ENCODE measurements at regions not wholly inside any gene's neighbourhood (a gene's known extent, or its start where the extent isn't known, plus 50 kb on each side); places are given as distances from the start of the nearest gene placed in this dataset.

DNA sequence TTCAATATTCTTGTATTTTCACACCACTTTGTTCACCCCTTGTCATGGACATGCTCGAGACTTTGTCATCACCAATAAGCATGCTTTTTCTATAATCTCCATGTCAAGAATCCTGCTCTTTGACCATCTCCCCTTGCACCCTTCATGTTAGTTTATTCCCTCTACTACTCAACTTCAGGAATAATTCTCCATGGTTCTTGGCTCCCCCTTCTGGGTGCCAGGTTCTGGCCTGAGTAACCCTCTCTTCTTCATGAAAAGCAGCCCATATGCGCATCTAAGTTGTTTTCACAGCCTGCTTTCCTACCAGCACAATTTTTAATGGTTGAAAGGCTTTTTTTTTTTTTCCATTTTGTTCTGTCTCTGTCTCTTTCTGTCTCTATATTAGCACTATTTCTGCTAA is 160.7 kb downstream of the LEPR start:
- no peak overlapping the region for H3K4me3 ChIP-seq
- no peaks in the 10 kb centered on the region for H3K27me3 ChIP-seq
- H3K27ac ChIP-seq: no peak overlapping the region
- intact Hi-C loops (cut with DNase I): no loop called here
- TF ChIP-seq, protein P1, sequence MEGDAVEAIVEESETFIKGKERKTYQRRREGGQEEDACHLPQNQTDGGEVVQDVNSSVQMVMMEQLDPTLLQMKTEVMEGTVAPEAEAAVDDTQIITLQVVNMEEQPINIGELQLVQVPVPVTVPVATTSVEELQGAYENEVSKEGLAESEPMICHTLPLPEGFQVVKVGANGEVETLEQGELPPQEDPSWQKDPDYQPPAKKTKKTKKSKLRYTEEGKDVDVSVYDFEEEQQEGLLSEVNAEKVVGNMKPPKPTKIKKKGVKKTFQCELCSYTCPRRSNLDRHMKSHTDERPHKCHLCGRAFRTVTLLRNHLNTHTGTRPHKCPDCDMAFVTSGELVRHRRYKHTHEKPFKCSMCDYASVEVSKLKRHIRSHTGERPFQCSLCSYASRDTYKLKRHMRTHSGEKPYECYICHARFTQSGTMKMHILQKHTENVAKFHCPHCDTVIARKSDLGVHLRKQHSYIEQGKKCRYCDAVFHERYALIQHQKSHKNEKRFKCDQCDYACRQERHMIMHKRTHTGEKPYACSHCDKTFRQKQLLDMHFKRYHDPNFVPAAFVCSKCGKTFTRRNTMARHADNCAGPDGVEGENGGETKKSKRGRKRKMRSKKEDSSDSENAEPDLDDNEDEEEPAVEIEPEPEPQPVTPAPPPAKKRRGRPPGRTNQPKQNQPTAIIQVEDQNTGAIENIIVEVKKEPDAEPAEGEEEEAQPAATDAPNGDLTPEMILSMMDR (IDR thresholded peaks at IDR 0.05): no peak
- no peaks in the 10 kb centered on the region for H3K4me1 ChIP-seq
- no peaks in the 10 kb centered on the region for H3K36me3 ChIP-seq
- no peak for DNase-seq (ENCODE audit: low spot score in 2 of 2)
- H3K9me3 ChIP-seq: peaks cover 0 to 5% of the 10 kb centered on the region in 2 donors

GRCh38 chr1:65584399-65584798 is 163.9 kb downstream of the LEPR start:
- no peak for DNase-seq (ENCODE audit: low spot score in 2 of 2)
- H3K27me3 ChIP-seq: no peaks in the 10 kb centered on the region
- no peak overlapping the region for H3K27ac ChIP-seq
- TF ChIP-seq, protein P1 (IDR thresholded peaks at IDR 0.05): no peak
- no peak overlapping the region for H3K4me3 ChIP-seq
- H3K9me3 ChIP-seq: peaks cover 0 to 5% of the 10 kb centered on the region in 2 donors
- intact Hi-C loops (cut with DNase I): no loop called here
- H3K36me3 ChIP-seq: no peaks in the 10 kb centered on the region
- no peaks in the 10 kb centered on the region for H3K4me1 ChIP-seq

DNA sequence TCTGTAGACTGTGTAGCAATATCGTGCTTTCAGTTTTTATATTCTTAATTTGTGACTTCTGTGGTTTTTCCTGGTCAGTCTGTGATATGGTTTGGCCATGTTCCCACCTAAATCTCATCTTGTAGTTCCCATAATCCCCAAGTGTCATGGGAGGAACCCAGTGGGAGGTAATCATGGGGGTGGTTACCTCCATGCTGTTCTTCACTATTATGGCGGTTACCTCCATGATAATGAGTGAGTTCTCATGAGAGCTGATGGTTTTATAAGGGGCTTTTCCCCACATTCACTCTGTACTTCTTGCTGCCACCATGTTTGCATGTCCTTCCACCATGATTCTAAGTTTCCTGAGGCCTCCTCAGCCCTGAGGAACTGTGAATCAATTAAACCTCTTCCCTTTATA is 169.8 kb downstream of the LEPR start:
- H3K36me3 ChIP-seq: no peaks in the 10 kb centered on the region
- H3K4me1 ChIP-seq: no peaks in the 10 kb centered on the region
- TF ChIP-seq, protein P1 (IDR thresholded peaks at IDR 0.05): no peak
- no peak overlapping the region for H3K4me3 ChIP-seq
- H3K27me3 ChIP-seq: no peaks in the 10 kb centered on the region
- H3K9me3 ChIP-seq: no peaks in the 10 kb centered on the region
- no peak for DNase-seq (ENCODE audit: low spot score in 2 of 2)
- no peak overlapping the region for H3K27ac ChIP-seq
- intact Hi-C loops (cut with DNase I): no loop called here

DNA sequence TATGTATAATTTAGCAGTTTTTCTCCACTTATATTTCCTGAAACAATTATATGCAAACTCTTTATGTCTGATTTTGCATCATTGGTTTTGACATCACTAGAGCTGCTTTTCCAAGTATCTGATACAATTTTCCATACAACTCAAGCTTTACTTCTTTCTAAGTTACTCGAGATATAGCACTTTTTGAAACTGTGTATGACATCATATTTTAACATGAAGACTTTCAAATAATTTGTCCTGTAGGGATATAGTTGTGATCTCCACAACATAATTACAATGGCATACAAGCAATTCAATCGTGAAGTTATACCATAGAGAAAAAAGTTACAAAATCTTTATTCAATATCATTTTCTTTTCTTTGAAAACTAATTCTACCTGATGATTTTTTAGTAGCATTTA is 173.0 kb downstream of the LEPR start:
- DNase-seq (ENCODE audit: low spot score in 2 of 2): no peak
- Histone ChIP-seq H3K27ac (no peak overlapping the region), H3K4me3 (no peak overlapping the region), H3K36me3 (no peaks in the 10 kb centered on the region), H3K9me3 (no peaks in the 10 kb centered on the region), H3K27me3 (no peaks in the 10 kb centered on the region), H3K4me1 (no peaks in the 10 kb centered on the region)
- intact Hi-C loops (cut with DNase I): no loop called here
- TF ChIP-seq, protein P1 (IDR thresholded peaks at IDR 0.05): no peak

DNA sequence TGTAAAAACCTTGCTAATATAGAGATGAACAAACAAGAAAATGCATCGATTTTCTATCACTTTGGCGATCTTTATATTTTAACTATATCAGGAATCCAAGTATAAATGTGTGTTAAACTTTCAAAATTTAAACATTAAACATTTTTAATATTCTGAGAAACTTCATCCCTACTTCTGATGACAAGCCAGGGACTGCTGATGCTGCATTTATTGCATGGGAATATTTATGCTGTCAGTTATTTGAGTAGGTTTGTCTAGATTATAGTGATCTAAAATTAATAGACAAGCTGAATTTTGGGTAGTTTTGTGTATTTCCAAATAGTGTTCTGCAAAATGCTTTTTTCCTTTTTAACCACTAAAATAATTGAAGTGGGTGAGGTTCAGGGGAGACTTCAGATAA is 175.3 kb downstream of the LEPR start:
- Histone ChIP-seq H3K36me3 (no peaks in the 10 kb centered on the region), H3K4me3 (no peak overlapping the region), H3K9me3 (no peaks in the 10 kb centered on the region), H3K27ac (no peak overlapping the region), H3K27me3 (no peaks in the 10 kb centered on the region), H3K4me1 (no peaks in the 10 kb centered on the region)
- TF ChIP-seq, protein P1 (IDR thresholded peaks at IDR 0.05): no peak
- no peak for DNase-seq (ENCODE audit: low spot score in 2 of 2)
- intact Hi-C loops (cut with DNase I): no loop called here

DNA sequence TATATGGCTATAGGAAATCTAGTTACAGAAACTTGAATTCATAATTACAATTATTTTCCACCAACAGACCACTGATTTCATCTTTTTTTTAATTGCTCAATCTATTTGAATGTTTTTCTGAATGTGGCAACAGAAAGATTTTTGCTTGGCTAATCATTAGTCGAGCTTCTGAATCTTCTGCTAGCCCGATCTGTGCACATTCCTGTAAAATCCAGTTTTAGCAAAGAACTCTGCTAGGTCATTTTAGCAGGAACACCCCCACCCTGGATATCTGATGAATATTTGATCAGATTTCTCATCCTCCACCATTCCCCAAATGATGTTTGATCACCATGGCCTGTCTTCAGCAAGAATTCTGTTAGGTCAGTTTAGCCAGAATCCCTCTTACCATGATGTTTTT is 176.3 kb downstream of the LEPR start:
- Histone ChIP-seq H3K27ac (no peak overlapping the region), H3K4me3 (no peak overlapping the region), H3K9me3 (no peaks in the 10 kb centered on the region), H3K4me1 (no peaks in the 10 kb centered on the region), H3K27me3 (no peaks in the 10 kb centered on the region), H3K36me3 (no peaks in the 10 kb centered on the region)
- DNase-seq (ENCODE audit: low spot score in 2 of 2): no peak
- intact Hi-C loops (cut with DNase I): no loop called here
- TF ChIP-seq, protein P1 (IDR thresholded peaks at IDR 0.05): no peak
